GM19395 (cell line): ENCODE measurements at regions not wholly inside any gene's neighbourhood (a gene's known extent, or its start where the extent isn't known, plus 50 kb on each side); places are given as distances from the start of the nearest gene placed in this dataset.
"Not testable (repeated sequence)": the region's sequence is repeated elsewhere in the genome, so short reads cannot be mapped to it uniquely, and the experiment has no call there.

Experiments used
- ATAC-seq: cut with Tn5 transposase; IDR thresholded peaks from one replicate; pipeline ENCODE4 v1.9.1; 2021; ENCODE audit warnings: mild to moderate bottlenecking, moderate library complexity; ENCODE audit not compliant: unreplicated experiment

DNA sequence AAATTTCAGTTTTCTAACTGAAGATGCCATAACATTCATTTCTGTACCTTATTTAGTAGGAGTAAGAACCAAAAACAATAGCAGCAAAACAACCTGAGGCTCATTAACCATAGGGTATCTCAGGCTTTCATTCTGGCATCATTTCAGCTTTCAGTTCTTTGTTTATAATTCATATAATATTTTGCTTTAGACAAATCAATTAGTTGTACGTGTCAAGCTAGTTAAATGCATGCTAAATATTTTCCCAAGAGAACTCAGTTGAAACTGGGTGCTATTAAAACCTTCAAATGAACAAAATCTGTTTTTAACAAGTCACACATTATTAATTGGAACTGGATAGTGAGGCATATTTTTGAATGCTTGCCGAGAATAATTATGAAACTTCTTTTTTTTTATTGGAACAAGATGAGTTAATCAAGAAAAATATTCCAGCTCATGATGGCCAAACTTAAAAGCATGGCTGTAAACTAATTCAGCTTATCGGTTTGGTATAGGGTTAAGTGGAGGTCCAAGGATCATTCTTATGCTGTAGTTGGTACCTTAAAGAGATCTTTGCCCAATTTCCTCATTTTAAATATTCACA is 442.7 kb downstream of the BTG1 start:
- no peak for ATAC-seq

DNA sequence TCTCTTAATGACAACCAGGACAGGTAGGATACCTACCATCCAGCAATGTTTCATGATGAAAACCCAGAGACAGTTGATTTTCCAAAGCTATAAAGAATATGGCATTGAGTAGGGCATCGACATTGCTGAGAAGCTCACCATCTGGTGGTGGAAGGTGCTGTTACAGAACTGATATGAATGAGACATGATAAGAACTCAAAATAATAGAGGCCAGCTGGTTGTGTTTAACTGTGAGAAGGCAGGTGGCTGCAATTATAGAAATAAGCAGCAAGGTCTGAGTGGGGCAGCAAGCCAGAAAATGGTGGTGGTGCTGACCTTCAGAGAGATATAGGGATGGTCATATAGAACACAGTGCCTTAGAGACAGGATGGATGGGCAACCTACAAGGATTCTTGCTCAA is 449.7 kb downstream of the BTG1 start:
- ATAC-seq: no peak

- not testable (repeated sequence) for ATAC-seq
These were observed 450.2 kb downstream of the BTG1 start for GRCh38 chr12:91695406-91695805.

DNA sequence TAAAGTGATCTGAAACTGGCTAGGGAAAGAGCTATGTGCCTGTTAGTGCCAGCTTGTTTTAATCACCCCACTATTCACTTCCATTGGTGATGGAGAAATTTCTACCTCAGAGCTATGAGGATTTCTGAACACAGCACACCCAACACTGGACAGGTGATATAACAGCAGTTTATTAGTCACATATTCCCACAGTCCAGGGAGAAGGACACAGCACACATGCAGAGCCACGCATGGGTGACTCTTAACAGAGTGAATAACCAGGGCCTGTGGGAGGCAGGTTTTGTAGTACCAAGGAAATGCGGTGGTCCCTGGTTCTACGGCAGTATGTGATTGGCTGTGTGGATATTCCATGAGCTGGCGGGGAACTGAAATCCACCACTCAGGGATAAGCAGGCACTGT is 455.1 kb downstream of the BTG1 start:
- no peak for ATAC-seq

DNA sequence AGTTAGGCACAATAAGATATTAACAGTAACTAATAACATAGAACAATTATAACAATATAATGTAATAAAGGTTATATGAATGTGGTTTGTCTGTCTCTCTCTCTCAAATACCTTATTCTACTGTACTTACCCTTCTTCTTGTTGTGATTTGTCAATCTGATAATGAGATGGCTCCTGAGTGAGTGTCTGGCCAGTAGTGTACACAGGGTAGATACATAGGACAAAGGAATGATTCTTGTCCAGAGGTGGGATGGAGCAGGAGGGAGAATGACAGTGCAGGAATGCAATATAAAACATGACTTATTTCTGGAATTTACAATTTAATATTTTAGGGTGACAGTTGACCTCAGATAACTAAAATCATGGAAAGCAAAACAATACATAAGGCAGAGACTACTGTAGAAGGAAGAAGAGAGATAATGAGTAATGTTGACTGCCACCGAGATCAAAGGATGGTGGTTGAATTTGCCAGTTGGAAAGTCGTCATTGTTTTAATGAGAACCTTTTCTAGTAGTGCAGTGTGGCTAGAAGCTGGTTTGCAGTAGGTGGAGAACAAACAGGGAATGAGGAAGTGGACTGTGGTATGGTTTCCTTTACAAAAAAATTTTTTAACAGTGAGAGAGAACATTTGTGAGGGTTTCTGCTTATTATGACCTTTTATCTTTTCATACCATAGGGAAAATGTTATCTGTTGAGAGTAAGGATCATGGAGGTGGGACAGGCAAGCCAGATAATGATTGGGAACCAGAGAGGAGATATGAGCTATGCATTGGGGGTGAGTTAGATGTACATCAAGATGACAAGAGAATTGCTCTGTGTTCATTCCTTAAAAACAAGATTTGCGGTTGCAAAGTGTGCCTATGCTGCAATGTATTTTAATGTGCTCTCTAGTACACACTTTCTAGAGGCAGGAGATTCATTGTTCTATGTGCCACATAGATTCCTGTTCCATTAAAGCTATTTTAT is 458.3 kb downstream of the BTG1 start:
- ATAC-seq: no peak

DNA sequence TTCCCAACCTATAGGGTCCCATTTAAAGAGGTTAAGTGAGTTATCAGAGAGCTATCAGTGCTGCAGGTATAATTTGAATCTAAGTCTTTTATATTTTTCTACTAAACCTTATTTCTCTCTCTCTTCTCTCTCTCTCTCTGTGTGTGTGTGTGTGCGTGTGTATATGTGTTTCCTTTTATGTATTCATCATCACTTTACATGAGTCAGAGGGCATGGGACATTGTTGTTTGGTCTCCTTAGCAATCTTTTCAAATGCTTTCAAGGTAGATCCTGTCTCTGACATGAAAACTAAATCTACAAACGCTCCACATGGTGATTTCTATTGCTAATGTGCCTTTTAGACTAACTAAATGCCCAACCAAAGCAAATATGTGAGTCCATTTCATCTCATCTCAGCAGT is 459.7 kb downstream of the BTG1 start:
- ATAC-seq: no peak

- ATAC-seq: no peak
These were observed 463.9 kb downstream of the BTG1 start for GRCh38 chr12:91681751-91682150.

GRCh38 chr12:91680864-91681263 is 464.8 kb downstream of the BTG1 start:
- no peak for ATAC-seq

DNA sequence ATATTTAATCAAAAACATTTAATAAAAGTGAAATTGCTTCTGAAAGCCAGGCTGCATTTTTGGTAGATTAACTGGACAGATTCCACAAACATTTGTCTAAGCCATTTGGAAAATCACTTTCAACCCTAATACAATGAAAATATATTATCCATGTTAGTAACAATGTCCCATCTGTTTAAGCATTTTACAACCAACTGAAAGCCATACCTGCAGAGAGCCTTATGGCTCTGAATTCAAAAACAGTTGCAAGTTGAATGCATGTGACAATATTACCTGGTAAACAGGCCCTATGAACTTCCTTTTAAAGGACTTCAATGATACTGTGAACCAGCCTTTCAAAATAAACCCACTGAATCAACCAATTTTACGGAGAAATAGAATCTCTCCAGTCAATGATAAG is 468.1 kb downstream of the BTG1 start:
- no peak for ATAC-seq

GRCh38 chr12:91675401-91675800 is 470.2 kb downstream of the BTG1 start:
- ATAC-seq: no peak

GRCh38 chr12:91672130-91672529 is 473.5 kb downstream of the BTG1 start:
- no peak for ATAC-seq

DNA sequence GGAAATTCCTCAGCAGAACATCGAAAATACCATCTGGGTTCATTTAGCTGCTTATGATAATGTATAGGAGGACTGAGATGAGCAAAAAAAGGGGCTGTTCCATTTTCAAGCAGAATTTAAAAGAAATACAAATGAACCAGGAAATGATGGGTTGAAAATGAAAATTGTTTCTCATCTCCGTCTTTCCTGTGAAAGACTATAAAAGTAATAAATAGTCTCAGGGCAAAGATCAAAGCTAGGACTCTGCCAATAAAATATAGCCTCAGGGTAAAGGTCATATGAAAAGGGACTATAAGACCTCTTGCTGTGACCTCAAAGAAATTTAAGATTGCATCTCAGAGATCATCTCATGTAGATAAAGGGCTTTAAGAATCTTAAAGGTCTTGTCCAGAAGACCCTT is 478.0 kb downstream of the BTG1 start:
- ATAC-seq: no peak

- no peak for ATAC-seq
These were observed 481.1 kb upstream of the DCN start for GRCh38 chr12:91663744-91664143.

- no peak for ATAC-seq
These were observed 480.7 kb upstream of the DCN start for GRCh38 chr12:91663310-91663709.

DNA sequence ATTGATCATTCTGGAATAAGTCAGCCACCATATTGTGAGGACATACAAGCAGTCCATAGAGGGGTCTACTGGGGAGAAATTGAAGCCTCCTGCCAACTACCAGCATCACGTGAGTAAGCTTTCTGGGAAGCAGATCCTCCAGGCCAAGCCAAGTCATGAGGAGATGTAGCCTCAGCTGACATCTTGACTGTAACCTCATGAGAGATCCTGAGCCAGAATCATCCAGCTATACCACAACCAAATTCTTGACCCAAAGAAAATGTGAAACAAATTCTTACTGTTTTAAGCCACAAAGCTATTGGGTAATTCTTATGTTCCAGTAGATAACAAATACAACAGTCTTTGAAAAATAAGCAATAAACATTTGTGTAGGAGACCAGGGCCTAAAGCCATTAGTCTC is 479.4 kb upstream of the DCN start:
- no peak for ATAC-seq

DNA sequence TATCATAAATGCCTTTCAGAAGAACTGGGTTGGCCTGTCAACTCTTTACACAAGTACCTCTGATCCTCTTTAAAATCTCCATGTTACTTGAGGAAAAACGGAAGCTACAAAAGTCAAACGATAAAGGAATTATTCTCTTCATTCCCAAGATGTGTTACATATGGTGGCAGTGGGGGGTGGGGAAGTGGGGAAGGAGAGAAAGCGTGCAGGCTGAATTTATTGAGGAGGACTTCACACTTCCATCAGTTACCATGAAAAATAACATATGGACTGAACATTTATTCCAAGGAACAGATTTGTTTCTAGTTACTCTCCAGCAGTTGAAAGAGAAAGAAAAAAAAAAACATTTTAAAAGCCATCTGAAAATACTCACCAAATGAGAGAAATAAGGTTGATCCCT is 474.4 kb upstream of the DCN start:
- ATAC-seq: no peak

DNA sequence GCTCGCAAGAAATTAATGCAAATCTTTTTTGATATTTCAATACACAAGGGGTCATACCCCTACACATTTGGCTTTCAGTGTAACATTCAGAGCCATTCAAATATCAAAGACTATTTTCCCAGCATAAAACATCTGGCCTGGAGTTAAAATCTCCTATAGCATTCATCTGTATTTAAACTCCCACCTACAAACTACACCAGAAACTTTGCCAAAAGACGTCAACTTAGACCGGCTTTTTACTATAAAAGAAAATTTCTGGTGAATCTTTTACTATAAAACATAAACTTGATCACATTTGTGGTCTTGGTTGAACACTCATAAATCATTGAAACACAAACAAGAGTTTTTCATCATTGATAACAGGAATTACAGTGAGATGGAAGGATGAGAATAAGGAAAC is 473.3 kb upstream of the DCN start:
- ATAC-seq: no peak

GRCh38 chr12:91654087-91654486 is 471.5 kb upstream of the DCN start:
- ATAC-seq: no peak

GRCh38 chr12:91651728-91652127 is 469.1 kb upstream of the DCN start:
- ATAC-seq: no peak

DNA sequence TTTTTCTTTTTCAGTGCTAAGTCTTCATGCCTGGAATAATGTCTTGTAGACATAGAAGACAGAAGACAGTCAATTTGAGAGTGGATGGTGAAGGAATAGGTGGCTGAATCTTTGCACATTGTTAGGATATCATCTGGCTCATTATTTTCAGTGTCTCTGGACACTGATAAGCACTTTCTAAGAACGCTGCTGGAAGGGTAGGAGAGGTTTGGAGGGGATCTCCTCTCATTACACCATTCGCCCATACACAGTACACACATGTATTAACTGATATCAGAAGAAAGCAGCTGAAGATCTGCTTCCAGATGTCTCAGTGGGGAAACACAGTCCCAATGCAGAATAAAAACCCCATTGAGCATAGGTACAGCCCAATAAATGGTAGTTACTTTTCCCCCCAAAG is 461.1 kb upstream of the DCN start:
- no peak for ATAC-seq

GRCh38 chr12:91640021-91640420 is 457.4 kb upstream of the DCN start:
- no peak for ATAC-seq

DNA sequence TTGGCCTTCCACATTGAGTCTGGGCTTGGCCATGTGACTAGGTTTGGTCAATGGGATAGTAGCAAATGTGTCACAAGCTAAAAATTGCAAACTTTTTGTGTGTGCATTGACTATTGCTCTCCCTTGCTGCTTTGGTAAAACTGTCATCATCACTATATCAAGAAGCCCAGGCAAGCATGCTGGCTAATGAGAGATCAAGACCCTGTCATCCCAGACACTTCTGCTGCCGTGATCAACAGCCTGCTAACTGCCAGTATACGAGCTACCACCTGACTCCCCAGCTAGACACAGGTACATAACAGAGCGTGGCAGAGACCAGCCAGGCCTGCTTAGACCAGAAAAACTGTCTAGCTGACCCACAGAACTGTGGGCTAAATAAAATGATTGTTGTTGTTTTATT is 456.7 kb upstream of the DCN start:
- no peak for ATAC-seq
